ENCODE measurements at regions not wholly inside any gene's neighbourhood (a gene's known extent, or its start where the extent isn't known, plus 50 kb on each side); places are given as distances from the start of the nearest gene placed in this dataset.

DNA sequence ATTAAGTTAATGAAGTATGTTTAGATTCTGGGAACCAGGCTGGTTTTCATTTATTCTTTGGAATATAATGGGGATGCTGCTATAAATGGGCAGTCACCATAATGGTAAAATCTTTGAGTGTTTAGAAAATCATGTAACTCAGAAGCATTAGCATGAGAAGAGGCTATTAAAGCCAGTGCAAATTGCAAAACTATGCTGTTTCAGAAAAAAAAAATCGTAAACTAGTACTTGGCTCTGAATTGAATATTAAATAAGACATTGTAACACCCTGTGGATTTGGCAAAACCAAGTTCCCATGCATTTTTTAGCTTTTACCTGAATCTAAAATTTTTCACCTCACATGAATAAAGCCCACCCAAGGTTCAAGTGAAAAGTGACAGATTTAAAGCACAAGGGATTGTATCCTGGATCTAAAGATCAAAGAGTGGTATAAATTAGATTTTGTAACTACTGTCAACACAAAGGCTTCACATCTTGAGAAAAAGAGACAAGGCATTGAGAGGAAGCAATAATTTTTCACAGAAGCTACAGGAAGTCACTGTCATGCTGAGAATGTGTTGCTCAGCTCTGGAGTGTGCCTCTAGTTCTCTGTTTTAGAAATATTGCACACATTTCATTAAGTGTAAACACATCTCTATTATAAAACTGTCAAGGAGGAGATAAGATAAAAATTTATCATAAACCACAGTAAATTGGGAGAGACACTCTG is 142.2 kb downstream of the ABCA8 start:
- no peak for DNase-seq

DNA sequence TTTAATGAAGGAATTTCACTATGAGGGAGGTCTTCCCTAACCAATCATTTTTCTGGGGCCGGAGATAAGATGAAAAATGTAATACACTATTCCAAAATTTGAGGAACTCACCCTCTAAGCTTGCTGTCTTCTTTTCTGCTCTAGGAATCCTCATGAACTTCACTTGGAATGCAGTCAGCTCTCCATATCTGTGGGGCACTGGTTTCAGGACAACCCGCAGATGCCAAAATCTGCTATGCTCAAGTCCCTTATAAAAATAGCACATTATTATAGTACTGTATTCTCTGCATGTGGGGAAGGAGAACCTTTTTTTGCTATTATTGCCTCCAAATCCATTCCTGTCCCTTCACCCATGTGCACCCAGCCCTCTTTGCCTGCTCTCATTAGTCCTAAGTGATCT is 146.0 kb downstream of the ABCA8 start:
- no peak for DNase-seq

DNA sequence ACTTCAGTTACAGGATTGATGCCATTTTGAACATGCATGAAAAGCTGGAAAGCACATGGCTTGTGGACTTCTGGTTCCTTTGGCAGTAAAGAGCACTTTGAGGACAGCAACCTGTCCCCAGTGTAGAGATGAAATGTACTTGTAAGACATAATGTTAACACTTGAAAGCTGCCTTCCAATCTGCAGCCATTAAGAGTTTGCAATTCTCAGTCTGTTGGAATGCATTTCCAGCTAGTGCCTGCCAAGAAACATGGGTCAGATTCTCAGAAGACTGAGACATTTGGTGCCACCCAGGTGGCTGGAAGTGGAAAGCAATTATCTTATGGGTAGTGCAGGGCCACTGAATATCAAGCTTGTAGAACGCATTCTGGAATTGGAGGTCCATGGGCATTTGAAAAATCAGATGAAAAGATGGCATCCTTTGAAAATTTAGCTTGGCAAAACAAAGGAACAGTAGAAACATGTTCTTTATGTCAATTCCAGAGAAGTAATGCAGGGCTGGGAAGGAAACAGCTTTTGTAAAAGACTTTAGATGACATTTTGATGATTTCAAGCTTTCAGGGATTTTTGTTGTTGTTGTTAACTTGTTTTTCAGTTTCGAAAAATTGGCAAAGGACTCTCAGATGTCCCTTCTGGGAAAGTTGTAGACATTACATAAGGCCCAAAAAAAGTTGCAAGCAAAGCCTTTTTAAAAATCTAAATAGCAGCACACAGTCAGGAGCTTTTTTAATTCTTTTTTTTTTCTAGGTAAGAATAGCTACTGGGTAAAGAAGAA is 147.0 kb downstream of the ABCA8 start:
- no peak for DNase-seq

DNA sequence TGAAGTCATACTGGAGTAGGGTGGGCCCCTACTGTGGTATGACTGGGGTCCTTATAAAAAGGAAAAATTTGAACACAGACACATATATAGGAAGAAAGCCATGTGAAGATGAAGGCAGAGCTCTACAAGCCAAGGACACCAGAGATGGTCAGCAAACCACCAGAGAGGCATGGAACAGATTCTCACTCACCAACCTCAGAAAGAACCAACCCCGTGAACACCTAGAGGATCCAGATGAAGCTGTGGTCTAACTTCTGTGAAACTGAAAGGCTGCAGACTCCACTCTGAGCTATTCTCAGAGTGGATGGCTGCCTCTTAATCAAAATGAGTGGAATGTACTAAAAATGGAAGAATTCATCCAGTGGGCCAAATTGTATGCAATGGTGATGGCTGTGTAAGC is 149.6 kb downstream of the ABCA8 start:
- DNase-seq: no peak

DNA sequence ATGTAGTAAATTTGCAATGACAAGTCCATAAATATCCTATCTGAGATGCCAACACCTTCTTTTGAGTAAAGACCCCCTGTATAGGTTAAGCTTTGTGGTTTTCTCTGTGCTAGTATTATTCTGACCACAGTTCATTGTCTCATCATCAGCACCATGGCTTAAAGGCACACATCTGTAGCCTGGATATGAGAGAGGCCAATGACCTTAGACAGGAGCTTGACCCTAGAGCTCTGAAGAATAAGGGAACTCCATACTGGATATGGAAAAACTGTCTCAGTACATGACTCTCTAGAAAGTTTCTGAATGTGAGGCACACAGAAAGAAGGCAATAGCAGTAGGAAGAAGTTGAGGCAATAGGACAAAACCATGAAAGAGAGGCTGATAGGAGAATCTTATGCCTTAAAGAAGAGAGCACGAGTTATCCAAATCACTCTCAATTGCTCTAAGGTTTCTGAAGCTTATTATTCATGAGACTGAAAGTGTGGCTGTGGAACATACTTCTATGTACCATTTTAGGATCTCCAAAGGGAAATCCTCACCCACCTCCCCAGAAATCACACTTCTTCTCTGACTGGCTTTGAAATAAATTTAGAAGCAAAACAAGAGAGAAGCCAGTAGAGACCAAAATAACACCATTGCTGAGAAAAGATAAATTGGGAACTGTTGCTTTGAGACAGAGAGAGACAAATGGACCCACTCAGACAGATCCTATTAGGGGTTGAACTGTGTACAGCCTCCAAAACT is 150.2 kb downstream of the ABCA8 start:
- no peak for DNase-seq

DNA sequence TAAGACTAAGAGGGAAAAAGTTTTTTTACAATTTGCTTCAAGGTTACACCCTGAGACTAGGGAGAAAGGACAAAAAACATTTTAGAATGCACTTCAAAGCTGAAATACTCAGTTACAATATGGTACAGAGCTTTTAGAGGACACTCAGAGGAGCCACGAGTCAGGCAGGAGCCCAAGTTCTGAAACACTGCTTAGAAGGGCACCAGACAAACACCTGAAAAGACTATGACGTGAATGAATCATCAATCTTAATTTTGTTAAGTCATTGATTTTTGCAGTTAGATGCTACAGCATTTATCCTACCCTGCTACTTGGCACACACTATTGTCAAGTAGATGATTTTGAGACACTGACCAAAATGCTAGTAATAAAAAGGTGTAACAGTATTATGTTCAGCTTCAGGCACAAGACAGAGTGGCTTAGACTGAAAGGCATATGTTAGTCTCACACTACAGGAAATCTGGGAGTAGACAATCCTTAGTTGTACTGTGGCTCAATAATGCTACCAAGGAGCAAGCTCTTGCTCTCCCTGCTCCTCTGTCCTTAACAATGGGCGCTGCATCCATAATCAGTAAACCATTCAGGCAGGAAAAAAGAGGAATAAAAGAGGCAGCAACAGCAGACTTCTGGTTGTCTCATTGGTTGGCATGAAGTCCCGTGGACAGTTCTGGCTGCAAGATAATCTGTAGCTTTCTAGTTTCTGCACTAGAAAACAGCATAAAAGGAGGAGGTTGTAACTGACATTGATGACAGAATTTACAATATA is 151.8 kb downstream of the ABCA8 start:
- DNase-seq: no peak

DNA sequence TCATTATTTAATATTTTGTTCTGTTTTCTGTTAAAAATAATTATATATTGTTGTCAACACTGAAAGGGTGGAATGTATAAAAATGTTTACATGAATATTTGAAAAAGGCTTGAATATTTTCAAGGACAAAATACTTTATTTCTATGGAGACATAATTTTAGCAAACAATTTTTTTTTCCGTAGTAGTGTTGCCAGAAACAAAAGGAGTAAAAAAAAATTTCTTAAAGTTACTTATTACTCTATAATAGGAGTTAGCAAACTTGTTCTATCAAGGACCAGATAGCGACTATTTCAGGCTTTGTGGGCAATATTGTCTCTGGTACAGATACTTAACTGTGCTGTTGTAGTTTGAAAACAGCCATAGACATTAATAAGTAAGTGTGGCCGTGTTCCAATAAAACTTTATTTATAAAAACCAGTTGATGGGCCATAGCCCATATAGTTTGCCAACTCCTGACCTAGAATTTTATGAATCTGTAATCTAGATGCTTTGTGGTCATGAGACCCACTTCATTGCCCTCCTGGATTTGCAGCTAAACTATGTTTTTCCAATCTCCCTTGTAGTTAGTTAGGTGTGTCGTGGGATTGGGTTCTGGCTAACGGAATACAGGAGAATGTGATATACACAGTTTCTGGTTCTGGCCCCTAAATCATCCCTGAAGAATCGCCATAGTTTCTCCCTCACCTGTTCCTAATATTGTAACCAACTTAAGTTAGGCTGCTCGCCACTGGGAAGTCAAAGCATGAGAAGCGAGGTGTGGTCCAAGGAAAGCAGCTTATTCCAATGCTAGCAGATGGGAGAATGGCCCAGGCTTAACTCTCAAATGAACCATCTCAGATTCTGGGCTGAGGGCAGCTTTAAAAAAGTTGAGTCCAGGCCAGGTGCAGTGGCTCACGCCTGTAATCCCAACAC is 153.6 kb downstream of the ABCA8 start:
- DNase-seq: no peak

DNA sequence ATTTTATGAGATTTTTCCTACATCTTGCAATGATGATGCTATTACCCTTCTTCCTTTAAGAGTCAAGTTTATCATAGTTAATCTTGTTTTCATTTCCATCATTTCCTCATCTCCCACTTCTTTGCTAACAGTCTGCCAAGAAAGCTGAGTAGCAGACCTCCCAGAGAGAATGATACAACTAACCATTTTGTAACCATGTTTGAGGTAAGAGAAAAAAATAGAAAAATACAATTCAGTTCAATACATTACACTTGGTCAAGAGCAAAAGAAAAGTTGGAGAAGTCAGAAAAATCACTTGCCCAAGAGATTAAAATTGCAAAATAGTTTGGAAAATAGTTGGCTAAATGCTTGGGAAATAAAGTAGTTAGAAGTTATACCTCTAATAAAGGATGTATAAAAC is 154.4 kb downstream of the ABCA8 start:
- DNase-seq: no peak

DNA sequence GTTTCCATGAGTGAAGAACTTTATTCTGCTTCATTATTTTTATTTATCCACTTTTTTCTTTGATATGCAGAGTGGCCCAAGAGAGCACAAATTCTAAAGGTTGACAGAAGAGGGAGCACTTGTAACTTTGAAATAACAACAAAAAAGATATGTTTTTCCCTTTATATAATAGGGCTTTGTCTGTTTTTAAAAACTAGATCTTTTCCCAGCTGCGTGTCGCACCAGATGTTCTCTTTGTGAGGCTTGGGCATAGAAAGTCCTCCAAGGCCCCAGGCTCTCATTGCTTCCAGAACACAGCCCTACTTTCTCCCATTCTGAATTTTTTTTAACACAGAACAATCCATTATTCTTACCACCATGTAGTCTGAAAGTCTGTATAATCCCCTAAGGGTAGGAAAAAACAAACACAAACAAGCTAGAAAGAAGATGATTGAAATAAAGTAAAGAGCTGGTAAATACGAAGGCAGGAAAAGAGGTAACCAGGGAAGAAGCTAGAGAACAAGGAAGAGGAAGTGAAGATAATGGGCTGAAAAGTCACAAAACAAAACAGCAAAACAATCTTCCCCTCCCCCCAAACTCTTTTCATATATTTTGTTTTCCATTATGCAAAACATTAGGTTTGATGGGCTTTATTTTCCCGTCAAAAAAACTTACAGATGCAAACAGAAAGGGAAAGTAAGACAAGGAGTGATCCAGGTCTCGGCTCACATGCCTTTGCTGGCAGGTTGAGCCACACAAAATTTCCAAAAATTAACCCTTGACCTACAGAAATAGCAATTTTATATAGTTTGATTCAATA is 160.4 kb downstream of the ABCA8 start:
- no peak for DNase-seq

DNA sequence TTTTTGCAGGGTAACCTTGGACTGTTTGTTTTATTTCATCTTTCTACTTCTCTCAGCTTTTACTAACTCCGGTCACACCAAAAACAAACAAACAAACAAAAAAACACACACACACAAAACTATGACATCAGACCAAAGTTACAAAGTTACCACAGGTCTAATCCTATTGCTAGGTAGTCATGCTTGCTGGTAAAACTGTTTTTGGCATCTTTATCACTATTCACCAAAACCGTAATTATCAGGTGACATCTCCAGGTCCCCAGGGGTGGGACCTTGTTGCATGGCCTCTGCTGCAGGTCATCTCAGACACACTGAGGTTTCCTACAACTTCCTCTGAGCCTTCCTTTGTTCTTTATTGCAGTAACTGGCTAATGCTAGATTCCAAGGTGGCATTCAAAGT is 162.3 kb downstream of the ABCA8 start:
- no peak for DNase-seq

DNA sequence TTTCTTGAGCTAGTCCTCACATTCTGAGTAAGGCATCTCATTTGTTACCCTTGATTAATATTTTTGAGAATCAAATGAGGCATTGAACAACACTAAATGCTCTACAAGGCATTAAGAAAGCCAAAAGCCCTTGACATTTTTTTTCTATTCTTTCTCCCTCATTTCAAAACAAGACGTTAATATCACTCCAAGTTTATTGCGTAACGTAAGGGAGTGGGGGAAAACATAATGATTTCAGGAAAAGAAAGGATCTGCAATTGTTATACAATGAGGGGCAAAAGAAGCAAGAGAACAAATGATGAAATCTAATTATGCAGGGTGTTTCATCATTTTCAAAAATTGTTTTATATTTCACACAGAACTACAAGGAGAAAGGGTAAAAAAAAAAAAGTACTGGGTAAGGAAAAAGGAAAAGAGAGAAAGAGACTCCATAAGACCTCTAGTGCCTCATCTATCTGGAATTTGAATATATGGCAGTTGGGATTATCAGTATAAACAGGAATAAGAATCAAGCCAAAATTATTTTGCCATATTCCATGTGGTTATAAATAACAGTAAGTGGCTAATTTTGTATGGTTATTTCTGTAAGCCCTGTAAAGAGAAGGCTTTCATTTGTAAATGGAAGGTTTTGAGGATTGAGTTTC is 163.0 kb downstream of the ABCA8 start:
- no peak for DNase-seq

DNA sequence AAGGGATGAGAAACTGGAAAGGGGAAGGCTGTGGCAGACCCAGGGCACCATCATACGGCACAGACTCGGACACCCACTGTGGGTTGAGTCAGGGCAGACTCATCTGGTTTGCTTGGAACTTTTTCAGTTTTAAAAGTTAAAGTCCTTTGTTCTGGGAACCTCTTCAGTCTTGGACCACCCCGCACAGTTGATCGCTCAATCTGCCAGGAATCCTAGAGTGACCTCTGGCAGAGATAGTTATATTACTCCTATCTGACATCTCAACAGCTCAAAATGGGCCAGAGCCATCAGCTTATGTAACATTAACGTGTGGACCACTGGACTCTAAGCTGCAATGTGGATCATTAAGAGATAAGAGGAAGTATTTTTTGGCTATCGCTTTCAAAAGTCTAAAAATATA is 164.3 kb downstream of the ABCA8 start:
- DNase-seq: no peak

DNA sequence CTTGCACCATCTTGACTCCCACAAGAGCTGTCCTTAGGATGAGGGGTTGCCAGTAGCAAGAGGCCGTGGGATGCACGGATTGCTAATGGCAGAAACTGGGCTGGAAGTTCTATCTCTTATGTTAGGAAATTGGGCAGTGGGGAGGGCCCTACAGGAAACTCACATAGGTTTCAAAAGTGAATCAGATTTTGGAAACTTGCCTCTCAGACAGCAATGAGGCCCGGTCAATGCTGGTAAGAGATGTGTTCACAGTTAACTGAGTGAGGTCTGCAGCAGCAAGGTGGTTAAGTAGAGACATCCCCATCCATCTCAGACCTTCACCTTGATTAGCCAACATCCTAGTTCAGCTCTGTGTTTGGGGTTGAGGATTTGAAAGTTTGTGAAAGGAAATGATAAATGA is 164.7 kb downstream of the ABCA8 start:
- no peak for DNase-seq

DNA sequence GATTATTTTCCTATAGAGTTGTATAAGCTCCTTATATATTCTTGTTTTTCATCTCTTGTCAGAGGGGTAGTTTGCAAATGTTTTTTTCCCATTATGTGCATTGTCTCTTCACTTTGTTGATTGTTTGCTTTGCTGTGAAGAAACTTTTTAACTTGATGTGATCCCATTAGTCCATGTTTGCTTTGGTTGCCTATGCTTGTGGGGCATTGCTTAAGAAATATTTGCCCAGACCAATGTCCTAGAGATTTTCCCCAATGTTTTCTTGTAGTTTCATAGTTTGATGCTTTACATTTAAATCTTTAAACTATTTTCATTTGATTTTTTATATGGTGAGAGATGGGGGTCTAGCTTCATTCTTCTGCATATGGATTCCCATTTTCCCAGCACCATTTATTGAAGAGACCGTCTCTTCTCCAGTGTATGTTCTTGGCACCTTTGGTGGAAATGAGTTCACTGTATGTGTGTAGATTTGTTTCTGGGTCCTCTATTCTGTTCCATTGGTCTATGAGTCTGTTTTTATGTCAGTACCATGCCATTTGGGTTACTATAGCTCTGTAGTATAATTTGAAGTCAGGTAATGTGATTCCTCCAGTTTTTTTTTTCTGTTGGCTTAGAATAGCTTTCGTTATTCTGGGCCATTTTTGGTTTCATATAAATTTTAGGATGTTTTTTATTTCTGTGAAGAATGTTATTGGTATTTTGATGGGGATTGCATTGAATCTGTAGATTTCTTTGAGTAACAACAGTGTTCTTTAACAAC is 165.8 kb downstream of the ABCA8 start:
- DNase-seq: no peak

DNA sequence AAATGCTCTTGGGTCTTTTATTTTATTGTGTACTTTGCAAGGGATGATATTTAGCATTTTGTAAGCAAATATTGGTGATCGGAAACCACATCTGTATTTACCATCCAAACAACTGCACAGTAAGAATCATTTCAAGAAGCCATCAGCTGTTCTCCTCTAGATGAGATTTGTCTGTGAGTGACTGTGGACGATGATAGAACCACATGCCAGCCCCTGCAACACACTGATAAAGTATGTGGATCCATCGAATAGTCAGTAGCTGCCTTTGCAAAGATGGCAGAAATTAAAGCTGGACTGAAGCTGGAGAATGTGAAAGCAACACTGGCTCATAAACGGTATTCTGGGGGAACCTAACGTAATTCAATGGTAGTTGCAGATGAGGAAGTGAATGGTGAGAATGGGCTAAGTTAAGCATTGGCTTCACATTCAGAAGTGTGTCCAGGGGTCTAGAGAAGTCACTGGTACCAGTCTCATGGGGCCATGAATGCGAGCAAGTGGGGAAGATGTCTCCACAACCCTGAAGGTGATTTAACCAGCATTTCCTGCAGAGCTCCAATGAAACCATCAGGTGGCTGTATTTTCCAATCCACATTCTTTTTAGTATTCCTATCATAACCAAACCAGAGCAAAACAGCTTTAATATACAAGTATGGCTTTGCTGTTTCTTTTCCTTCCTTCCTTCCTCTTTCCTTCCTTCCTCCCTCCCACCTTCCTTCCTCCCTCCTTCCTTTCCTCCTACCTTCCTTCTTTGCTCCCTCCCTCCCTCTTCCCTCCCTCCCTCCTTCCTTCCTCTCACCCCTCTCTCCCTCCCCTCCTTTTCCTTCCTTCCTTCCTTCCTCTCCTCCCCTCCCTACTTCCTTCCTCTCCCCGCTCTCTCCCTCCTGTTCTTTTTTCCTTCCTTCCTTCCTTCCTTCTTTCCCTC is 169.4 kb downstream of the ABCA8 start:
- DNase-seq: no peak

DNA sequence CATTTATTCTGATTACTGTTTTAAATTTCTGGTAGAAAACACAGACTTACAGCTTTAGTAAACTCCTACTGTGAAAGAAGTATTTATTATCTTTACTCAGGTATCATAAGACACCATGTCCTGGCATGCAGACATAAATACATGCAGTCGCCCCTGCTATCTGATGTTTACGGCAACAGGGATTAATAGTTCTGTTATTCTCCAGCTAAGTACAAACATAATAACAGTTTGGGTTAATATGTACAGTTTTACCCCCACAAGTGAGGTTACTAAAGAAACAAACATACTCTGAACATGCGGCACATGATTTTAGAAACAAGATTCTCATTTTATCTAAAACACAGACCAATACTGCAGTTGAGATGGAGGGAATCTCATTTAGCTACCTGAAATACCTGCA is 170.8 kb downstream of the ABCA8 start:
- no peak for DNase-seq

DNA sequence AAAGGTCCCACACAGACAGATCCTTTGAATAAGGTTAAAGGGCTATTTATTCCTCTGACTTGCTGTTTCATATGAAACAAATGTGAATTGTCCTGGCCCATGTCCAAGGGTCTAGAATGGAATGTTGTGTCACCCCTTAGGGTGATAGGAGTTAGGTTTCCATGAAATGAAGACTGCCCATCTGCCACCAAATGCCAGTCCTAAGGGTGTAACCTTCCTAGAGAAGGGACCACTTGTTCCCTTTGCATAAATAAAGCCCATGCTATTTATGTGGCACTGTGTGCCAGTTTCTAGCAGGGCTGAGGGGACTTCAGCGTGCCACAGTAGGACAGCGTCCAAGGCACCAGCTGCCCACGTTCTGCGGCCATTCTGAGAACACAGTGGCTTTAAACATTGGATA is 171.3 kb downstream of the ABCA8 start:
- no peak for DNase-seq

DNA sequence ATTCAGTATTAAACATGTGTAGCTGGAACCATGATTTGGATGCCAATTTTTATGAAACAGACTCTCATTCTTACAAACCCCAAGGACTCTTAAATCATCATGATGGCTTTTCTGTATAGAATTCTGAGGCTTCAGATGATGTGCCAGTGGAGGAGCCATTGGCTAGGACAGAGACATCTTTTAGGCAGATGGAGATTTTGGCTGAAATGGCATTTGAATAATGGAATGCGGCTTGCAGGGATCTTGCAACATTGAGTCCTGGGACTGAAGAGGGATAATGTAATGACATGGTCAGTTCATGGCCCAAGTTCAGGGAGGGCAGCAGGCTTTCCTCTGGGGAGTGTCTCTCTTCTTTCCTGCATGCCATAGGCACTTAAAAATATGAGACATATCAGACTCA is 172.4 kb downstream of the ABCA8 start:
- DNase-seq: no peak

DNA sequence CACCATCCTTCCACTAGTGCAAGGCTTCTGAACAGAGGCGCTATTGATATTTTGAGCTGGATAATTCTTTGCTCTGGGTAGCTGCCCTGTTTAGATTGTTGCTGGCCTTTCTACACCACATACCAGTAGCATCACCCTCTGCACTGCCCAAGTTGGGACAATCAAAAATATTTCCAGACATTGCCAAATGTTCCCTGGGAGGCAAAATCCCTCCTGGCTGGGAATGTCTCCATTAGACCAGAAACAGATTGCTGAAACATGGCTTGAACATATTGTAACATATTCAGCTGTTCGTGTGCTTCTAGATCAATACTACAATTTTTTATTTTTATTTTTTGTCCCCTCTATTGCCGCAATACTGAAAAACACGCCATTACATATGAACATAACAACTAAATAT is 174.6 kb downstream of the ABCA8 start:
- DNase-seq: no peak

All from NCI-H1048 (cell line).